GM19043 (cell line): ENCODE measurements at regions not wholly inside any gene's neighbourhood (a gene's known extent, or its start where the extent isn't known, plus 50 kb on each side); places are given as distances from the start of the nearest gene placed in this dataset.

Experiments used
- ATAC-seq: cut with Tn5 transposase; IDR thresholded peaks from one replicate; pipeline ENCODE4 v1.9.1; 2021; ENCODE audit warnings: low read depth; ENCODE audit not compliant: unreplicated experiment

DNA sequence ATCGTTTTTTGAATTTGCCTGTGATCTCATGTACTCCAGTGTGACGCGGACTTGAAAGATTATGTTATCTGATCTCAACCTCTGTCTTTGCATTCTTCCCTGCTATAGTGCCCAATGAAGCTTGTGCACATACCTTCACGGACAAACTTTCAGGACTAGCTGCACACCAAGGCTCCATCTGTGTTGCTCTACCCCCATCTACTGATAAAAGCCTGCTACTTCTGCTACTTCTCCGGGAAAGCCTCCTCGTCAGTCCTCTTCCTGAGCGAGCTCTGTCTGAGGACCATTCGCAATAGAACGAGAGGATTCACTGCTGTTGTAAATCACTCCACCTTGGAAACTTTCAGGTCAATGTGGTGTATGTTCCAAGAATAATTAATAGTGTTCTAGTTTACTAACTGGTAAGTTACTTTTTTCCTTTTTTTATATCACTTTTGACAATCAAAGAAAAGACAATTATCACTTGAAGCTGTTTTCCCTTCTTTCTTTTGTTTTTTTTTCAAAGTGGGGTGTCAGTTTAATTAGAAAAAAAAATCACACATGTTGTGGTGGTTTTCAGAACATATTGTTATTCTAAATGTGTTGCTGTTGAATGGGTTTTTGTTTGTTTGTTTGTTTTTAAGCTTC, 217.6 kb downstream of the ARRDC4 start:
- peak; percentile 78 for ATAC-seq

DNA sequence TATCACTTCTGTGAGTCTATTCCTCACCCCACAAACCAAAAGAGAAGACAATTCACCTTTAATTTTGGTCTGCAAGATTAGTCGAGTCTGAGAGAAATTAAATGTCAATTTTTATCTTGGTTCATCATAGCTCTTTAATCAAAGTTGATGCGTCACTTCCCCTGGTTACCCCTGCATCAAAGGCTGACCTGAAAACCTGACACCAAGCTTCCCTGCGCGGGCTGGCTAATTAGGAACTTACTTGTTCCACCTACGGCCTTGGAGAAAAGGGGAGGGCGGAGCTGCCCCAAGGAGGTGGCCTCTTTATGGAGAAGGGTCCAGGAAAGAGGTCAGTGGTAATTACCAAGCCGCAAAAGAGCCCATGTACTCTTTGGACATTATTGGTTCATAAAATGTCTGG, 218.4 kb downstream of the ARRDC4 start:
- ATAC-seq = no peak

DNA sequence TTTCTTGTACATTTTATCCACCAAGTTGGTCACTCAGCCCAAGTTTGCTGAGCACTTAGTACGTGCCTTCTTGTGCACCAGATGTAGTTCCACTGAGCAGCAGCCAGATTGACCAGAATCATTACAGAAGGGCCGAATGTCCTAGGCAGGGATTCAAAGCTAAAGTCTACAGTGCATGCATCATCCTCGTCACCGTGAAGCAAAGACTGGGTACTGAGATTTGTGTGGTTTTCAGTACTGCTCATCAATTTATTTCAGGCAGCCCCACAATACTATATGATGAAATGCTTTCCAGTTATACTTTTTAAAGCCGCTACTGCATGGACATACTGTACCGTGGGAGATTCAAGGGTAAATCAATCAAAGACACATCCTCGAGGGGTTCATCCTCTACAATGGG, 227.0 kb downstream of the ARRDC4 start:
- ATAC-seq = no peak

GRCh38 chr15:98190914-98191313, 230.4 kb downstream of the ARRDC4 start:
- no peak for ATAC-seq

- ATAC-seq = no peak
These were observed 235.3 kb downstream of the ARRDC4 start for GRCh38 chr15:98195796-98196195.

DNA sequence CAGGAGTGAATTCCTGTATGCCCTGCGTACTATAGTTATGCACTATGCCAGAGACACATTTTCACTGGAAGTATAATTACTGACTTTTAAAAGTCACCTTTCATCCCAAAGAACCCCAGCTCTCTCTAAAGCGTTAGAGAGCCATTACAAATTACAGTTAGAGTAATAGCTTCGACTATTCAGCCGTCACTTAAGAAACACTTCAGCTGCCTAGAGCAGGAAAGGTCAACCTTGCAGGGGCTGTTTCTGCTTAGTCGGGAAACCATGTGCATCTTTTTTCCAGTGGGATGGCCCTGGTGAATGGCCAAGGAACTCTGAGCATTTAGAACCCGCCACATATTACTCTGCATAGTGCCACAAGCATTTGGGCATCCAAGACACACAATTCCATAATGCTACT, 235.9 kb downstream of the ARRDC4 start:
- no peak for ATAC-seq

- ATAC-seq = no peak
These were observed 241.8 kb downstream of the ARRDC4 start for GRCh38 chr15:98202256-98202655.

- no peak for ATAC-seq
These were observed 243.6 kb downstream of the ARRDC4 start for GRCh38 chr15:98203872-98204660.

- no peak for ATAC-seq
These were observed 247.4 kb downstream of the ARRDC4 start for GRCh38 chr15:98207928-98208327.

DNA sequence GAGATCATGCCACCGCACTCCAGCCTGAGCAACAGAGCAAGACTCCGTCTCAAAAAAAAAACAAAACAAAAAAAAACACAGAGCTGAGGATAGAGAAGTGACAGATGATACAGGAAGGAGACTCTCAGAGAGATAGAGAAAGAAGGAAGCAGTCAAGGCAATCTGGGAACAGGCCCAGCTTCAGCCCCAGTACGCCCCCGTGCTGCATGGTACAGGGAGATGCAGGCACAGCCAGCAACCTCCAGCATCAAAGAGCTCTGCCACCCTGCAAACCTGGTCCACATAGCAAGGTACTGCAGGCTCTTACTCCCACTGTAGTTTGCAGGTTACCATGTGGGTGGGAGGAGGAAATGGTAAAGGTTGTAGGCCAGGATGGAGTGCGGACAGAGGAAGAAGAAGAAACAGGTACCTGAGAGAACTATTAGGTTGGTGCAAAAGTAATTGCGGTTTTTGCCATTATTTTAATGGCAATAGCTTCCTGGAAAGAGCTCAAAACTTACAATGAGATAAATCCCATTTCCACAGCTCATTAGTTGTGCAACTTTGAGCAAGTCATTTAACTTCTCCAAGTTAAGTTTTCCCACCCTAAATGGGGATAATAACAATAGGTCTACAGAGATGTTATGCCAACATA, 253.0 kb downstream of the ARRDC4 start:
- ATAC-seq = no peak

GRCh38 chr15:98216166-98216565, 255.7 kb downstream of the ARRDC4 start:
- no peak for ATAC-seq

DNA sequence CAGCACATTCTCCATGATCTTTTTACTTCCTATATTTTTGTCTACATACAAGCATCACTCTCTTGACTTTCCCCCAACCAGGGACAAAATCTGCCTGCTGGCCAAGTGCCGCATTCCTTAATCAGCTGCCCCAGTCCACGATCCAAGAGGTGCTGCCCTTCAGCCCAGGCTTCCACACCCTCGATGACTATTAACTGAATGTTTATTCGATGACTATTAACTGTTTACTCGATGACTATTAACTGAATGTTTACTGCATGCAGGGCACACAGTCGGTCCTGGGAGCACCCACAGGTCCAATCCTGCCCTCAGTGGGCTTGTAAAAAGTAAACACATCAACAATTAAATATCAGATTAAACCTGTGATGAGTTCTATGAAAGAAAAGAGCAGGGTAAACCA, 256.9 kb downstream of the ARRDC4 start:
- no peak for ATAC-seq

- ATAC-seq = no peak
These were observed 260.6 kb downstream of the ARRDC4 start for GRCh38 chr15:98221144-98221543.

- ATAC-seq = no peak
These were observed 261.1 kb downstream of the ARRDC4 start for GRCh38 chr15:98221577-98221976.

DNA sequence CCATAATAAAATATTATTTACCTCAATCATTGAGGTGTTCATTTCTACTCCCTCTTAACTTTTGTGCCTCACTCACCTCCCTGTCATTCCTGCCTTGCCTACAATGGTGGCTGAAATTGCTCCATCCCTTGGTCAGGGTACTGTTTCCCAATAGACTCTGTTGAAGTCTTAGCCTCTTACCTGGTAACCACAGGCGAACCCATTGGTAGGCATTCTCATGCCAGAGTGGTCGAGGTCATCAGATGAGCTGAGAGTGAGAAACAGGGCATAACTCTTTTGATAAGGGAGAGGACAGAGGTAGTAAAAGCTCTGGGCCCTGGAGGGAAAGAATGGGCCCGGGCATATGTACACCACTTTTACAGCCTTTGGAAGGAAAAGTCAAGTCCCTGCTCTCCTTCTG, 265.6 kb downstream of the ARRDC4 start:
- no peak for ATAC-seq

- ATAC-seq = no peak
These were observed 266.1 kb downstream of the ARRDC4 start for GRCh38 chr15:98226578-98226977.

- ATAC-seq = no peak
These were observed 268.3 kb downstream of the ARRDC4 start for GRCh38 chr15:98228846-98229245.

- no peak for ATAC-seq
These were observed 270.5 kb downstream of the ARRDC4 start for GRCh38 chr15:98230975-98231374.

- no peak for ATAC-seq
These were observed 271.4 kb downstream of the ARRDC4 start for GRCh38 chr15:98231696-98232440.

DNA sequence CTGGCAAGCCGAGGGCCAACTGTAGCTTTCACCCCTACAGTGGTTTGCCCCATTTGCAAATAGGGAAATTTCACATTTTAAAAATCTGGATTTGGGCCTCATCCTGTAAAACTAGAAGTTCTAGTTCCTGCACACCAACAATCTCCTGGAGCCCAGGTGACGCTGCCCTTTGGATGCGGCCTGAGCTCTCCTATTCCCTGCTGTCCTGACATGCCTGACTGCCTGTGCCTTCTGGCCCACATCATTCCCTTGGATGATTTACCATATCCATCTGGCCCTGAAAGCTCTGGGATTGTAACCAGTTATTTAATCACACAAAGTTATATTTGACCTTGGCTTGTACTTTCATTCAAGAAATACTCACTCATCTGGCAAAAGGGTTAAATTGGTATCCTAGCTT, 272.3 kb downstream of the ARRDC4 start:
- ATAC-seq = no peak

DNA sequence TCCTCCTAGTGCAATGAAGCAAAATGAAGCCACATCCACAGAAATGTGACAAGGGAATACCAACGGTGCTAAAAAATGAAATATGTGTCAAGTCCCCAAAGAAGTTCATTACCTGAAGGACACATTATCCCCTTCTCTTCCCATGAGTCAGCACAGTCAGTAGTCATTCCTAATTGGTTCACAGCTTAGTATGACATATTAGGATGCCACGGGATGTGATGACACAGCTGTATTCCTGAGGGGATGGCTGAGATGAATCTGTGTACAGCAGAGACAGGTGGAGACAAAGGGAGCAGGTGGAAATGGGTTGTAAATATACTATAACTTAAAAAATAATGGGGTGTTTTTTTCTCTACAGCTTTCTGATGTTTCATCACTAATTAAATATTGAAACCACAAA, 273.4 kb downstream of the ARRDC4 start:
- no peak for ATAC-seq
